Right ventricle myocardium superior (tissue), 1 donor: ENCODE measurements at regions not wholly inside any gene's neighbourhood (a gene's known extent, or its start where the extent isn't known, plus 50 kb on each side); places are given as distances from the start of the nearest gene placed in this dataset.
A peak's percentile ranks its signal among the peaks of the same experiment; 100 is the strongest.

Experiments used
- ATAC-seq: fragments of 200-7000 bp; cut with Tn5 transposase; one replicate; pipeline ENCODE4 v1.9.1; 2020; ENCODE audit warnings: mild to moderate bottlenecking; ENCODE audit not compliant: poor library complexity
- DNase-seq: peaks from one replicate; pipeline ENCODE4 v3.0.0-alpha.2; 2020
- intact Hi-C: fragments of 100-400 bp; cut with DNase I; formaldehyde crosslinking; loops from one replicate; pipeline ENCODE4 v1.11.2; 2022
- donor health status: DM: no; HTN: yes; CAD: no; lungs with severe emphysema.

GRCh38 chr16:49015225-49015592 lies 266.4 kb downstream of the CBLN1 start:
- ATAC-seq (no peak), DNase-seq (no peak)
- intact Hi-C loops, result no loop called here

- no peak for DNase-seq
- intact Hi-C loops, result no loop called here
- ATAC-seq, result no peak
Observed at GRCh38 chr16:49014277-49015224, 267.1 kb downstream of the CBLN1 start.

DNA sequence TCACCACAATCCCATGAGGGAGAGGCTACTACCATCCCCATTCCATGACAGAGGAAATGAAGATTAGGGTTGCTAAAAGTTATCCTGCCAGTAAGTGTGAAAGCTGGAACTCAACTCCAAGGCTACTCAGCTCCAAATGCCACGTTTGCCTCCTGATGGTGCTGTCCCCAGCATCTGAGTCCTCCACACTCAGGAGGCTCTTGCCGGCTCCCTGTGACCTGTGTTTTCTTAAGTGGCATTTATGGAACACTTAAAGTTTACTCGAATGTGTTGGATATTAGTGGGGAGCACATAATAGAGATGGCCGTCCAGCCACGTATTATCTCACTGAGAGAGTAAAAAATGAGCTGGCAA lies 267.9 kb downstream of the CBLN1 start:
- ATAC-seq, result no peak
- intact Hi-C loops, result no loop called here

GRCh38 chr16:49012961-49013726 lies 268.5 kb downstream of the CBLN1 start:
- peak; percentile 71 for DNase-seq
- intact Hi-C loops, result no loop called here
- peak; percentile 91 for ATAC-seq

More for the DNA sequence above, 267.9 kb downstream of the CBLN1 start:
- no peak for DNase-seq

DNA sequence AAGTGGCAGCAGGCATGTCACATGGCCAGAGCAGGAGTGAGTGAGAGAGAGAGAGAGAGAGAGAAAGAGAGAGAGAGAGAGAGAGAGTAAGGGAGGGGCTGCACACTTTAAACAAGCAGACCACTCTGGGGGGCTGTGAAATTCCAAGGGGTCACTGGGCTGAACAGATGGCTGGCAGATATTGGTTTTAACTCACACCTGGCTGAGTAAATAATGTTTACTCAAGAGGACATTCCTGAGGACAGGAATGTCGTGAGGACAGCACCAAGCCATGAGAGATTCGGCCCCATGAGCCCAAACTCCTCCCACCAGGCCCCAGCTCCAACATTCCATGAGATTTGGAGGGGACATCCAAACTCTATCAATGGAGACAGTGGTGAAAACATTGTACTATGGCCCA lies 269.7 kb downstream of the CBLN1 start:
- ATAC-seq (no peak), DNase-seq (no peak)
- intact Hi-C loops, result no loop called here

- no peak for DNase-seq
- intact Hi-C loops, result no loop called here
- ATAC-seq, result no peak
Observed at GRCh38 chr16:49010879-49011278, 270.8 kb downstream of the CBLN1 start.

GRCh38 chr16:49010396-49010795 lies 271.2 kb downstream of the CBLN1 start:
- DNase-seq, result no peak
- no peak for ATAC-seq
- intact Hi-C loops, result no loop called here

- DNase-seq (no peak), ATAC-seq (no peak)
- intact Hi-C loops, result no loop called here
Observed at GRCh38 chr16:49009204-49009603, 272.4 kb downstream of the CBLN1 start.

DNA sequence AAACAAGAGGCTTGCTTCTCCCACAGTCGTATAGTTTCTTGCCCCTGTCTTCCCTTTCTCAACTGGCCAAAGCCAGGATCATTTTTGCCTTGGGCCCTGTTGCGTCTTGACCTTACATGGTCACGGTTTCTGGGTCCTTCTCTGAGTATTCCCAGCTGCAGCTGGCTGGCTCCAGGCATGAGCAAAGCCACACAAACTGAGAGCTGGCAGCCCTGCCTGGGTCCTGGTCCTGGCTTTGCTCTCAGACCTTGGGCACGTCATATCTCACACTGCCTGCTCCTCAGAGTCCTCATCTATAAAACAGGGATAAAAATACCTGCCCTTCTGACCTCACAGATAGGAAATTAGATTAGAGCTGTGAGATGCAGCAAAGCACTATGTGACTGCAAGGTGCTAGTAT lies 277.6 kb downstream of the CBLN1 start:
- ATAC-seq (no peak), DNase-seq (no peak)
- intact Hi-C loops, result no loop called here

DNA sequence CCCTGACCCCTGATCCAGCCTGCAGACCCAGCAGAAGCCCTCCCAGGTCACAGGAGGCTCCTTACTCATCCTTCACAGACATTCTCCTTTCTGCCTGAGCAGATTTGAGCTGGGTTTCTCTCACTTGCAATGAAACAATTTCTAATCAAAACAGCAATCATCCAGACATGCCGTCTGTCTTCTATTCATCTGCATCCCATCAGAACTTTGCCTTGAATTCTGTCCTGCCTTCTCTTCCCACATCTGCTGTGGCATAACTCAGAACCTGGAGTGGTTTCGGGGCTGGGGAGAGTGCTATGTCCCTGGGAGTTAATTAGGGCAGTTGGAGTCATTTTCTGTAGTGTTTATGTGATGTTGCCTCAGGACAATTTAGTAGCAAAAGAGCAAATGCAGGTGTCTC lies 278.6 kb downstream of the CBLN1 start:
- ATAC-seq, result no peak
- intact Hi-C loops, result no loop called here

GRCh38 chr16:49000594-49000993 lies 281.0 kb downstream of the CBLN1 start:
- intact Hi-C loops, result no loop called here
- ATAC-seq, result no peak
- no peak for DNase-seq

More for the DNA sequence above, 278.6 kb downstream of the CBLN1 start:
- no peak for DNase-seq

DNA sequence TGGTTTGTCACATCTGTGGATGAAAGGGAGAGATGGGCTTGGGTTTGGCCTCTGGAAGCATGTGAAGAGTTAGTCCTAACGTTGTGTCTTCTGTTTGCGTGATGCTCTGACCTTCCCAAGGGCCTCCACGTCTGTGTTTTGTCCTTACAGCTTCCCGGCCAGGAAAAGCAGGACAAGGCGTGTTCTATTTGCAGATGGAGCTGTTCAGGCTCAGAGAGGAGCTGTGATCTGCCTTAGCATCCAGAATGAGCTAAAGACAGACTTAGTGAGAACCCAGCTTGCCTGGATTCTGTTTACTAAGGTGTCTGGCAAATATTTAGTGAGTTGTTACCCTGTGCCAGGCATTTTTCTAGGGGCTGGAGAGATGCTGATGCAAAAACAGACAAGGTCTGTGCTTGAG lies 282.1 kb downstream of the CBLN1 start:
- no peak for ATAC-seq
- intact Hi-C loops, result no loop called here

DNA sequence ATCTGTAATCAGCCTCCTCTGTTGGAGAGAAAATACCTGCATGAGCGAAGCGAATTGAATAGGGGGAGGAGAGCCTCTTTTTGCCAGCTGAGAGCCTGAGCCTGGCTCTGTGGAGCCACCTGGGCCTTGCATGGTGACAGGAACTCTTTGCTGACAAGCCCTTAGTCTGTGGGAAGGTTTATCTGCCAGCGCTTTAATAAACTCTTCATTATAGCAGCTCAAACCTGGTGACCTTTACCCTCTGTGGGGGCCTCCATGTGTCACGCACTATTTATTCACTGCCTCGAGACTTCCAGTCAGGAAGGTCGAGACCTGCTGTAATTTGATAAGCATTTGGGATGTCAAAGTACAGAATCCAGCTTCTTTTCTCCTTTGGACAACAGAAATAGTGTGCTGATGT lies 282.6 kb downstream of the CBLN1 start:
- ATAC-seq (no peak), DNase-seq (no peak)
- intact Hi-C loops, result no loop called here

More for the DNA sequence above, 282.1 kb downstream of the CBLN1 start:
- no peak for DNase-seq

DNA sequence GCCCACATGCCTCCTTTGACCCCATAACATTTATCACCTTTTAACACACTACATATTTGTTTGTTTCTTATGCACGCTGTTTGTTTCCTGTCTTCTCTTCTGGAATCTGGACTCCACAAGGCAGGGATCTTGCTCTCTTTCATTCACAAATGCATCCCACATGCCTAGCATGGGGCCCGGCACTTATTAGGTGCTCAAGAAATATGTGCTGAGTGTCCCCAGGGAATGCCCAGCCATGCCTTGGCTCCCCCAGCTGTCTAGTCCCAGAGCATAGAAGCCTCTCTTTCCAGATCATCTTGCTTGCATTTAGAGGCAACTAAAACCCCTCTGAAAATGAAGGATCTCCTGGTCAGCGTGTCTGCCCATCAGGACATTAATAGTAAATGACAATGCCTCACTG lies 283.7 kb downstream of the CBLN1 start:
- intact Hi-C loops, result no loop called here

DNA sequence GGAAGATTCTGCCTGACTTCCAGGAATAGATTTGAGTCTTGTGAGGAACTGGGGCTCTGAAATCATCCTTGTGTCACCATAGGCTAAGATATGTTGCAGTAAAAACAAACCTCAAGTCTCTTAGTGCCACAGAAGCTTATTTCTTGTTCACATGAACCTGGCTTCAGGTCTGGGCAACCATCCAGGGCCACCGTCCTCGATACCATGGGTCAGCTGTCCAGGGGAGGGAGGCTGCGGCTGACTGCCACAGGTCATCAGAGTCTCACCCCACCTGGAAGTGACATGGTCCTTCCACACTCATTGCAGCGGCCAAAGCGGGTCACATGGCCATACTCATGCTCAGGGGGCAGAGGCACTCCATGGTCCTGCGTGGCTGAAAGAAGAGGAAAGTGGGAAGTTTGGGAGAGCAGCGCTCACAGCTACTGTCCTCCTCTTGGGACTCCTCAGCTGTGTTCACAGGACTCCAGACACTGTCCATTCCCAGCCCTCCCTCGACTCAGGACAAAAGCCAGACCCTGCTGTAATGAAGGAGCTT lies 284.5 kb downstream of the CBLN1 start:
- intact Hi-C loops, result no loop called here

More for the DNA sequence above, 283.7 kb downstream of the CBLN1 start:
- DNase-seq (no peak), ATAC-seq (no peak)

DNA sequence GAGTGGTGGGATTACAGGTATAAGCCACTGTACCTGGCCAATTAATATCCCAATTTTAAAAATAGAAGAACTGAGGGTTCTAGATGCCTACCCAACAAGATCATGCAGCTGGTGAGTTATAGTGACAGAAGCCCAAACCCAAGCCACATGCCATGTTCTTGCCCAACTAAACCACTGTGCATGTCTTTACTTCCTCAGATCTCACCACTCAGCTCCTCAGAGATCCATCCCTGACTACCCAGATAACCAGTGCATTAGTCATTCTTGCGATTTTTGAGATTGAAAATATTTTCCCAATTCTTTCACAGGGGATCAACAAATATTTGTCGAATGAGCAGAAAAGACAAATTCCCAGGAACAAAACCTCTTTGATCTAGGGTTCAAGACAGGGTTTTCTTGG lies 303.1 kb downstream of the CBLN1 start:
- intact Hi-C loops, result no loop called here
- DNase-seq (no peak), ATAC-seq (no peak)

More for the DNA sequence above, 284.5 kb downstream of the CBLN1 start:
- ATAC-seq (no peak), DNase-seq (no peak)

DNA sequence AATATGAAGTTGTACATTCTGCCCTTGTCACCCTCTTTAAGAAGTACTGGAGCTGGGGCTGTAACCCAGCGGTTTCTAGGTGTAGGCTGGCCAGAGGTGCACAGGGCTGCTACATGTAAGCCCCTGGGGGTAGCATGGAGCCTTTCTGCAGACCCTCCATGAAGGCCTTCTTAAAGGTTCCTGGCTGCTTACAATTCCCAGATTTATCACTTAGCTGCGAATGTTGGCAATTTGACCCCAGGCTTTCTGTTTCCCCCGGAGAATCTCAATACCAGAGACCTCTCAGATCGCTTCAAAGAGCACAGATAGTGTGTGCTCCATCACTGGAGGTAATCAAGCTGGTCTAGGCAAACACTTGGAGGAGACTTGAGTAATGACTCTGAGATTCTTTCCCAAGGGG lies 309.4 kb downstream of the CBLN1 start:
- DNase-seq, result no peak
- intact Hi-C loops, result no loop called here
- no peak for ATAC-seq

DNA sequence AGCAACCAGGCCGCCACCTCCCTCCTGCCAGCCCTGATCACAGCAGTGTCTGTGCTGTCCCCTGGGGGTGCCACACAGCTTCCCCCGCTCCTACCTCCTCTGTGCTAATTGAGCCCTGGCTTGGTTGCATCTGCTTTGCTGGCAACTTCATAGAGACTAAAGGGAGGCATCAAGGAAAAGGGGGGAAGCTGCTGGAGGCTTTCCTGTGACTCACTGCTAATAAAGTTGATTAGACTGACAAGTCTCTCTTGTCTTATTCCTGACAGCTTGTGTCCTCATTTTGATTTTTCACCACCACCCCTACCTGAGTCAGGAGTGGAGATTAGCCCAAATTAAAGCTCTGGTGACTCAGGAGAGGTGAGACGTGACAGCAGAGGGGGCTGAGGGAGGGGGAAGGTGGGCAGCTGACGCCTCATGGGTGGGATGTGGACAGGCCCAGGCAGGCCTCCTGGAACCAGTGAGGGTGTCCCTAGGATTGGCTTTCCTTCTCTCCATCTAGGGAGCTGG lies 310.0 kb downstream of the CBLN1 start:
- DNase-seq (no peak), ATAC-seq (no peak)

DNA sequence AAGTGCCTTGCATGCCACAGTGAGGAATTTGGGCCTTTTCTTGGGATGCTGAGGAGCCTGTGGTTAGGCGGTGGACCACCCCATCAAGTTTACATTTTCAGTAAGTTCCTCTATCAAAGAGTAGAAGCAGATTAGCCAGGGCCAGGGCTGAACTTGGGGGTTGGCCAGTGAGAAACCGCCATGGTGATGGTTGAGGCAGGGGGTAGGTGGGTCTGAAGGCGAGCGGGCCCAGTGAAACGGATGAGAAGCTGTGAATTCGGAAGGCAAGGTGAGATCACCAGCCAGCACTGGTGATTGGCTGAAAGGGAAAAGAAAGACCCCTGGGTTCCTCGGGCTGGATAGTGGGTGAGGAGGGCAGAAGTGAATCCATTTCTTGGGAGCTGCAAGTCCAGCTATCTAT lies 311.4 kb downstream of the CBLN1 start:
- DNase-seq (no peak), ATAC-seq (no peak)
- intact Hi-C loops, result no loop called here

More for the DNA sequence above, 310.0 kb downstream of the CBLN1 start:
- intact Hi-C loops, result no loop called here

DNA sequence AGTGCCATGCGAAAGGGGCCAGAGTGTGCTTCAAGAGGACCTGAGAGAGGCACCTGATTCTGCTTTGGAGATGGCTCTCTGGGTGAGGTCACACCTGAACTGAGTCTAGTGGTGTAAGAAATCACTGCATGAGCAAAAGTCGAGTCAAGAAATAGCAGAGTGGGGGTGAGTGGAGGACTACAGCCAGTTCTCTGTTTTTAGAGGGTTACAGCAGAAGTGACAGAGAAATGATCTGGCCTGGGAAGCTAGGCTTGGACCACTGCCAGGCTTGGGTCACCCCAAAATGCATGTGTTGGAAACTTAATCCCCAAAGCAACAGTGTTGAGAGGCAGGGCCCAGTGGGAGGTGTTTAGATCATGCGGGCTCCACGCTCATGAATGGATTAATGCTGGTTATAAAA lies 312.0 kb downstream of the CBLN1 start:
- no peak for DNase-seq
- intact Hi-C loops, result no loop called here
- ATAC-seq, result no peak
